IMR-90 (cell line): ENCODE measurements at regions not wholly inside any gene's neighbourhood (a gene's known extent, or its start where the extent isn't known, plus 50 kb on each side); places are given as distances from the start of the nearest gene placed in this dataset.

Source experiments
- ATAC-seq: fragments of 200-7000 bp; cut with Tn5 transposase; 2 replicates; pipeline ENCODE4 v1.9.1; 2020; ENCODE audit warnings: low read depth, mild to moderate bottlenecking, moderate library complexity
- BruUV-seq: library from RNA; stranded (reverse); fragments of 400-500 nt; replicated peaks from 2 replicates; lab custom pipeline; 2021; lab: Mats Ljungman, UMichigan
- CTCF ChIA-PET: fragments of 300-600 bp; formaldehyde crosslinking; extraction: SDS; loops from one replicate; lab custom pipeline; 2021; ENCODE audit warnings: antibody characterized with exemption; lab: Yijun Ruan, JAX
- POLR2A ChIA-PET: fragments of 300-600 bp; sonication (Branson Sonifier 250); formaldehyde crosslinking; loops from one replicate; lab custom pipeline; 2022; ENCODE audit warnings: antibody characterized with exemption; ENCODE audit not compliant: unreplicated experiment; lab: Charles Lee
- DNase-seq: peaks from one replicate; pipeline ENCODE4 v3.0.0; 2013
- H2AFZ ChIP-seq: replicated peaks from 2 replicates; pipeline ENCODE3; 2013; ENCODE audit warnings: low read length, mild to moderate bottlenecking; ENCODE audit not compliant: poor library complexity
- H2AK5ac ChIP-seq: 2 replicates; pipeline ENCODE4 v1.6.1; 2013; ENCODE audit warnings: low read depth, low read length, inconsistent platforms
- H2AK9ac ChIP-seq: replicated peaks from 2 replicates; pipeline ENCODE3; 2013; ENCODE audit warnings: mild to moderate bottlenecking, low read depth, low read length, moderate library complexity; ENCODE audit not compliant: poor library complexity
- H2BK120ac ChIP-seq: 2 replicates; pipeline ENCODE4 v1.6.1; 2013; ENCODE audit warnings: low read depth, low read length, inconsistent platforms
- H2BK15ac ChIP-seq: 3 replicates; pipeline ENCODE4 v1.6.1; 2013; ENCODE audit warnings: low read depth, low read length, inconsistent platforms
- H2BK20ac ChIP-seq: 2 replicates; pipeline ENCODE4 v1.6.1; 2013; ENCODE audit warnings: low read depth, mild to moderate bottlenecking, inconsistent platforms, low read length, moderate library complexity
- H2BK5ac ChIP-seq: 2 replicates; pipeline ENCODE4 v1.6.1; 2013; ENCODE audit warnings: mild to moderate bottlenecking, low read depth, low read length, inconsistent platforms; ENCODE audit not compliant: poor library complexity, severe bottlenecking
- H3K14ac ChIP-seq: replicated peaks from 2 replicates; pipeline ENCODE4 v1.6.1; 2013; ENCODE audit warnings: low read depth, low read length, inconsistent platforms
- H3K18ac ChIP-seq: 2 replicates; pipeline ENCODE4 v1.6.1; 2013; ENCODE audit warnings: low read depth, low read length, control low read depth
- H3K23ac ChIP-seq: 2 replicates; pipeline ENCODE4 v1.6.1; 2013; ENCODE audit warnings: low read depth, low read length, inconsistent platforms
- H3K27ac ChIP-seq: 2 replicates; pipeline ENCODE4 v1.5.1; 2013; ENCODE audit warnings: mild to moderate bottlenecking, control low read depth, low read length; ENCODE audit not compliant: insufficient read depth
- H3K27me3 ChIP-seq: 2 replicates; pipeline ENCODE4 v1.6.1; 2013; ENCODE audit warnings: low read length; ENCODE audit not compliant: control insufficient read depth, insufficient read depth
- H3K36me3 ChIP-seq: 2 replicates; pipeline ENCODE4 v1.6.1; 2013; ENCODE audit warnings: low read length, mixed read lengths; ENCODE audit not compliant: control insufficient read depth, insufficient read depth
- H3K4ac ChIP-seq: 2 replicates; pipeline ENCODE4 v1.6.1; 2013; ENCODE audit warnings: low read depth, low read length, inconsistent platforms
- H3K4me1 ChIP-seq: 2 replicates; pipeline ENCODE4 v1.6.1; 2013; ENCODE audit warnings: low read length, mixed read lengths; ENCODE audit not compliant: control insufficient read depth, insufficient read depth
- H3K4me2 ChIP-seq: 2 replicates; pipeline ENCODE4 v1.6.1; 2013; ENCODE audit warnings: low read depth, mild to moderate bottlenecking, control low read depth, low read length, moderate library complexity
- H3K4me3 ChIP-seq: 2 replicates; pipeline ENCODE4 v1.5.1; 2013; ENCODE audit warnings: low read depth, mild to moderate bottlenecking, control low read depth, low read length, moderate library complexity; ENCODE audit not compliant: insufficient read depth
- H3K56ac ChIP-seq: 2 replicates; pipeline ENCODE4 v1.6.1; 2013; ENCODE audit warnings: low read length, inconsistent platforms; ENCODE audit not compliant: insufficient read depth; ENCODE audit errors: extremely low read depth
- H3K79me1 ChIP-seq, 2 experiments: 2 replicates each; pipeline ENCODE4 v1.6.1; 2013; ENCODE audit warnings: low read length in 2 of 2, inconsistent platforms in 1 of 2, low read depth in 1 of 2
- H3K9ac ChIP-seq: 2 replicates; pipeline ENCODE4 v1.6.1; 2013; ENCODE audit warnings: low read depth, low read length, control low read depth
- H3K9me1 ChIP-seq: 2 replicates; pipeline ENCODE4 v1.6.1; 2013; ENCODE audit warnings: low read length, inconsistent platforms; ENCODE audit not compliant: insufficient read depth
- H3K9me3 ChIP-seq: 2 replicates; pipeline ENCODE4 v1.6.1; 2013; ENCODE audit warnings: low read length; ENCODE audit not compliant: control insufficient read depth, insufficient read depth
- H4K20me1 ChIP-seq: 2 replicates; pipeline ENCODE4 v1.6.1; 2013; ENCODE audit warnings: low read length, inconsistent platforms; ENCODE audit not compliant: insufficient read depth
- H4K5ac ChIP-seq: 2 replicates; pipeline ENCODE4 v1.6.1; 2013; ENCODE audit warnings: mild to moderate bottlenecking, low read depth, low read length, control low read depth
- H4K8ac ChIP-seq, 2 experiments: 2 replicates each; pipeline ENCODE4 v1.6.1; 2013; ENCODE audit warnings: low read depth in 2 of 2, low read length in 2 of 2, control low read depth in 1 of 2, inconsistent platforms in 1 of 2
- H4K91ac ChIP-seq: 2 replicates; pipeline ENCODE4 v1.6.1; 2013; ENCODE audit warnings: low read depth, low read length, inconsistent platforms; ENCODE audit not compliant: insufficient read depth
- MAZ ChIP-seq: IDR thresholded peaks from 2 replicates; pipeline ENCODE4 v1.6.1; 2012; ENCODE audit warnings: low read depth, mild to moderate bottlenecking, low read length, improper control_type of control experiment, moderate library complexity, borderline replicate concordance
- WGBS, 2 experiments: methylation state at CpG; one replicate each; pipeline versions ENCODE4 v1.1.5 to v1.1.7; 2013; ENCODE audit warnings: missing lambda C conversion rate in 2 of 2; ENCODE audit not compliant: insufficient read length in 1 of 2; ENCODE audit errors: extremely low coverage in 2 of 2; 5-methylcytosine and 5-hydroxymethylcytosine counted together
- dilution Hi-C: fragments of 300-500 bp; cut with HindIII; formaldehyde crosslinking; loops from one replicate; pipeline ENCODE4 v1.14.3; 2018; ENCODE audit warnings: low sequenced_read_pairs; ENCODE audit not compliant: unreplicated experiment
- in situ Hi-C: fragments of 300-500 bp; cut with MboI; formaldehyde crosslinking; loops from 3 replicates; pipeline ENCODE4 v1.14.3; 2019; ENCODE audit warnings: low sequenced_read_pairs, inconsistent platforms, mixed read lengths
- intact Hi-C: fragments of 100-400 bp; cut with micrococcal nuclease; formaldehyde crosslinking; loops from 2 replicates; pipeline ENCODE4 v1.10.0; 2022

DNA sequence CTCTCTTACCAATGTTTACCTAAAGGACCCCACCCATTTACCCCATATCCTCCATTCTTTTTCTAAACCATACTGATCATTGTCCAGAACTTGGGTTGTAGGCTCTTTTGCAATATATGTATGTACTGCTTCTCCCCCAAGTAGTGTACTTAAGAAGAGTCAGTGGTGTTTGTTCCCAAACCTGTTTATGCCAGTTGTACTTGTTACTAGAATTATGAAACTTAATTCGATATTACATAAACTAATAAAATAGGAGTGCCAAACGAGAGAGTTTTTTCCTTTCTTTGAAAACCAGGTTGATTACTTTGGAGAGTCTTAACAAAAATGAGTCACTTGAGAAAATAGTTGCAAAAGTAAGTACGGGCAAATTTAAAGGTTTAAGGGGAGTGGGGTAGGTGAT is 96.3 kb downstream of the GEMIN8 start:
- intact Hi-C loops: no loop called here
- no peak overlapping the region for H4K8ac ChIP-seq
- H3K79me1 ChIP-seq: no peaks in the 10 kb centered on the region
- no peaks in the 10 kb centered on the region for H3K36me3 ChIP-seq
- H3K56ac ChIP-seq: no peak overlapping the region
- WGBS, 2 experiments: no CpG with 5 or more reads among the region's 3 CpGs
- DNase-seq (no peak), ATAC-seq (no peak)
- no peak overlapping the region for H3K4ac ChIP-seq
- dilution Hi-C loops: no loop called here
- POLR2A ChIA-PET: no interaction called here
- H3K14ac ChIP-seq: no peak overlapping the region
- H4K5ac ChIP-seq: no peak overlapping the region
- H3K9ac ChIP-seq: no peak overlapping the region
- in situ Hi-C loops: no loop called here
- no peak overlapping the region for H2AFZ ChIP-seq
- H2BK15ac ChIP-seq: no peak overlapping the region
- no peak overlapping the region for H4K91ac ChIP-seq
- H3K4me1 ChIP-seq: 0 out of 2 replicates have a peak, but pooled peaks cover 2% of the 10 kb centered on the region
- peaks cover 27% of the 10 kb centered on the region for H3K27me3 ChIP-seq
- H2AK5ac ChIP-seq: no peak overlapping the region
- H3K27ac ChIP-seq: no peak overlapping the region
- H3K18ac ChIP-seq: no peak overlapping the region
- no peaks in the 10 kb centered on the region for H3K9me1 ChIP-seq
- BruUV-seq: no TSS peak
- no peaks in the 10 kb centered on the region for H4K20me1 ChIP-seq
- H2AK9ac ChIP-seq: no peak overlapping the region
- no peak overlapping the region for H3K23ac ChIP-seq
- H3K4me3 ChIP-seq: no peak overlapping the region
- H3K9me3 ChIP-seq: no peaks in the 10 kb centered on the region
- H2BK20ac ChIP-seq: no peak overlapping the region
- TF ChIP-seq MAZ: no peak
- H3K4me2 ChIP-seq: no peak overlapping the region
- CTCF ChIA-PET: no interaction called here
- H2BK120ac ChIP-seq: no peak overlapping the region
- H2BK5ac ChIP-seq: no peak overlapping the region
